GM21390 (cell line): ENCODE measurements at regions not wholly inside any gene's neighbourhood (a gene's known extent, or its start where the extent isn't known, plus 50 kb on each side); places are given as distances from the start of the nearest gene placed in this dataset.
"Not testable (repeated sequence)": the region's sequence is repeated elsewhere in the genome, so short reads cannot be mapped to it uniquely, and the experiment has no call there.

Experiments
- ATAC-seq: cut with Tn5 transposase; IDR thresholded peaks from one replicate; pipeline ENCODE4 v1.9.1; 2021; ENCODE audit not compliant: unreplicated experiment

DNA sequence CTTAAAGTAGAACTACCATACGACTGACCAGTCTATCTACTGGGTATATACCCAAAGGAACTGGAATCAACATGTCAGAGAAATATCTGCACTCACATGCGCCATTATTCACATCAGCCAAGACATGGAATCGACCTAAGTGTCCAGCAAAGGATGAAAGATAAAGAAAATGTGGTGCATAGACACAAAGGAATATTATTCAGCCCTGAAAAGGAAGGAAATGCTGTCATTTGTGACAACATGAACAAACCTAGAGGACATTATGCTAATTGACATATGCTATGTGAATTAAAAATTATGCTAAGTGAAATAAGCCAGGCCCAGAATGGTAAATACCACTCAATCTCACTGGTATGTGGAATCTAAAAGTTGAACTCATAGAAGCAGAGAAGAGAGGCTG lies 123.7 kb downstream of the KLF6 start:
- no peak for ATAC-seq

GRCh38 chr10:3660753-3661152 lies 124.3 kb downstream of the KLF6 start:
- no peak for ATAC-seq

- no peak for ATAC-seq
Observed at GRCh38 chr10:3659203-3659917, 125.6 kb downstream of the KLF6 start.

DNA sequence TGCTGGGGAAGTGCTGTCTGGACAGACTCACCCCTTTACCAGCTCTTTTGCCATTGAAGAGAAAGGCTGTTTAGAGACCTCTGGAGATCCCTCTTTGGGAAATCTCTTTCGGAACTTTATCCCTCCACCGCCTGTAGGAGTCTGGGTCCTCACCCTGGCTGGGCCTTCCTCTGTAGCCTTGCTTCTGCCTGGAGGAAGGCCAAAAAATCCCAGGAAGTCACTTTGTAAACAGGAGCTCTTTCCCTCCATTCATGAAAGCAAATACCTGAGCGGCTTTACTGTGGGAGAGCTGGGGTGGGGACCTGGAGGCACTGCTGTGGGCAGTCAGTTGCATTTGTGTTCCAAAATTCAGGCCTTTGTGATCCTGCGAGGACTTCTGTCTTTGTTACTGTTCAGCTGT lies 126.2 kb downstream of the KLF6 start:
- no peak for ATAC-seq

- no peak for ATAC-seq
Observed at GRCh38 chr10:3656214-3656613, 128.8 kb downstream of the KLF6 start.

- ATAC-seq = no peak
Observed at GRCh38 chr10:3655528-3655927, 129.5 kb downstream of the KLF6 start.

DNA sequence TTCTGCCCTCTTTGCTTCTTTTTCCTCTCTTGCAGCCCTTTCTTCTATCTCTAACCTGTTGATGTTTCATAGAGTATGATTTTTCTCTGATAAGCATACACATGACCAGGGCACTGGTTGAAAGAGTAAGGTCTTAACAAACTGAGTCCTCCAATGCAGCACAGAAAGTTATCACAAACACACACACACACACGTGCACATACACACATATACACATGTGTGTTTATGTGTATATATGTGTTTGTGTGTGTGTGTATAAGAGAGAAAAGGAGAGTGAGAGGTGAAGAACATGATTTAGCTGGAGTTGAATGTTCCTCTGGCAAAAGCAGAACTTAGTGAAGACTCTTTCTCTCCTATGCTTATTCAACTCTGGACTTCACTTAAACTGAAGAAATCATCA lies 130.0 kb downstream of the KLF6 start:
- ATAC-seq = no peak

GRCh38 chr10:3654496-3654895 lies 130.5 kb downstream of the KLF6 start:
- ATAC-seq = no peak

- ATAC-seq = not testable (repeated sequence)
Observed at GRCh38 chr10:3653303-3653702, 131.7 kb downstream of the KLF6 start.

- ATAC-seq = no peak
Observed at GRCh38 chr10:3652886-3653285, 132.1 kb downstream of the KLF6 start.

DNA sequence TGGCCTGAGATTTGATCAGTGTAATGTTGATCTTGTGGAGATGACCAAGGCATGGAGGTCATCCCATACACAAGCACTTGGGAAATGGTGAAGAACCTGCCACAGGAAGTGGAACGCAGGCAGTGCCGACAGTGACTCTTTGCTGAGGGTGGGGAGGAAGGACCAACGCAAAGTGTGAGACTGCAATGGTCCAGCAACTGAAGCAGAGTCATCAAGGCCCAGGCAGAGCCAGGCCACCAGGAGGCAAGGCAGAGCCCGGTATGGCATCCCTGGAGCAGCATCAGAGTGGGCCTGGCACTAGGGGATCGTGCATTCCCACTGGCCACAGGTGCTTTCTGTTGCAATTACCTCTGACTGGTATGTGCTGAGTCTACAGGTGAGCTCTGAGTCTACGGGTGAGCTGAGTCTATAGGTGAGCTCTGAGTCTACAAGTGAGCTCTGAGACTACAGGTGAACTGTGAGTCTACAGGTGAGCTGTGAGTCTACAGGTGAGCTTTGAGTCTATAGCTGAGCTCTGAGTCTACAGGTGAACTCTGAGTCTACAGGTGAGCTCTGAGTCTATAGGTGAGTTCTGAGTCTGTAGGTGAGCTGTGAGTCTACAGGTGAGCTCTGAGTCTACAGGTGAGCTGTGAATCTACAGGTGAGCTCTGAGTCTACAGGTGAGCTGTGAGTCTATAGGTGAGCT lies 132.9 kb downstream of the KLF6 start:
- no peak for ATAC-seq

- no peak for ATAC-seq
Observed at GRCh38 chr10:3648576-3648975, 136.4 kb downstream of the KLF6 start.

DNA sequence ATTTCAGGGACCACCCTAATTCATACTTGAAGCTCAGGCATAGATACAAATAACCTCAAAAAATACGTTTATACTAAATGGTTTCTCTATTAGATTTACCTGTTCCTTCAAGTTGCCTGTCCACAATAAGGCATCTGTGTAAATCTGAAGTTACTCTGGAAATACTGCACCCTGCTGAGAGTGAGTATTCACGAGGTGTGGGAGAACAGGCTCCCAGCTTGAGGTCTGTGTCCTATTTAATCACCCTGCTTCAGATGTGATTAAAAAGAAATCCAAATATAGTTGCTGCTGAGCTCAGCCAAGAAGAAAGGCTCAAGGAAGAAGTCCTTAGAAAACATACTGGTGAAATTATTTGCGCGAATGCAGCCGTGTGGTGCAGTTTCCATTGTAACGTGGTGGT lies 136.8 kb downstream of the KLF6 start:
- no peak for ATAC-seq

DNA sequence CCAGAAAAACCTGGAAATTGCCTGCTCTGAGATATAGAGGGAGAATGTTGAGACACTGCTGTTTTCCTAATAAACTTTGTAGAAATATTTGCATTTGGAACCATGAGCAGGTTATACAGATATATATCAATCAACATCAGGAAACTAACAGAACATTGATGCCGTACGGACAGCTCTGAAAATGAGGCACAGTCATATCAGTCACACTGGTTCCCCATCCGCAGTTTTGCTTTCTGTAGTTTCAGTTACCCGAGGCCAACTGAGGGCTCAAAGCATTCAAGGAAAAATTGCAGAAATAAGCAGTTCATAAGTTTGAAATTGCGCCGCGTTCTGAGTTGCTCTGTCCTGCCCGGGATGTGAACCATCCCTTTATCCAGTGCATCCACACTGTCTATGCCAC lies 137.9 kb downstream of the KLF6 start:
- ATAC-seq = no peak

- no peak for ATAC-seq
Observed at GRCh38 chr10:3645406-3645805, 139.6 kb downstream of the KLF6 start.

- no peak for ATAC-seq
Observed at GRCh38 chr10:3640816-3641215, 144.2 kb downstream of the KLF6 start.

DNA sequence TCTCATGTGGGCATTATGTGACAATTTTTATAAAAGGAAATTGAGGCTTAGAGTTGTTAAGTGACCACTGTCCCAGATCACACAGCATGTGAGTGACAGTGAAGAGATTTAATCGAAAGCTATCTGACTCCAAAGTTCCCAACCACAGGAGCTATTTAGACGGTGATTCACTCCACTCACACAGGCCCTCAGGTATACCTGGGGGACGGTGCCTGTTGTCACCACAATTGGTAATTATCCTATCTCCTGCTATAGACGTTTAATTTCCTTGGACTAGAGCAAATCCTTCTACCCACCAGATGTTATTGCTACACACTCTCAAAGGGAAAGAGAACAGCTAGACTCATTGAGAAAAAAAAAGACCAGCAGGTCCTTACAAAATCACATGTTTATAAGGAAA lies 145.5 kb downstream of the KLF6 start:
- no peak for ATAC-seq

- no peak for ATAC-seq
Observed at GRCh38 chr10:3636356-3637181, 148.4 kb downstream of the KLF6 start.

DNA sequence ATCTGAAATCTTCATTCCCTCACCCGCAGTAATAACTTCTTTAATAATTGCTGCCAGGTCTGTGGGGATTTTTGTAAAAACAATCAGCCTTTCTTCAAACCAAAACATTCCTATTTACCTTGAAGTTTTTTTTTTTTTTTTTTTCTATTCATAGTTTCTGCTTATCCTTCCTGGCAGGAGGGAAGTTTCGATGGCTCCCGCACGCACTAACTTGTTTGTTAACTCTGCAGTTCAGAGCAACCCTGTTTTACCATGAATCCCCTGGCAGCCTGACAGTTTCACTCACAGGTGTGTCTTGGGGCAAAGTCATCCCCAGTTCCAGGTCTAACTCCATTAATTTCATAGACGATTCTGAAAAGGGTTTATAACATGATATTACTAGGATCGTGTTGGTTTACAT lies 149.3 kb downstream of the KLF6 start:
- ATAC-seq = no peak

DNA sequence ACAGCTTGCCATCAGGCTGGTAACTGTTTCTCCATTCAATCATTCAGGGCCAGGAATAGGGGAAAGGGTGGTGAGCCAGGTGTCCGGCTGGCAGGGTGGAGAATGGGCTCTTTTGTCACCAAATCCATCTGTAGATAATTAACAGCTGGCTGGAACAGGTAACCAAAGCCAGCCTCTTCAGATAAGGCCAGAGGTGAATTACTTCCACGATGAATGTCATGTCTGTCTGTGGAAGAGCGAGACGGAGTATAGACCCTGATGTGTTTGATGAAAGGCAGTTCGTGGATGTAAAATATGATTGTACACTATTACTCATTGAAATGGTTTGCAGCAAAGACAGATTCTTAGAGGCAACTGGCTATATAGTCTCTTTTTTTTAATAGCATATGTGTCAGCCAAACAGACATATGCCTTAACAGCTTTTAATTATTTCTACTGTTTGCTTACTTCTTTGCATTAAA lies 149.8 kb downstream of the KLF6 start:
- ATAC-seq = no peak

- ATAC-seq = not testable (repeated sequence)
Observed at GRCh38 chr10:3634646-3635045, 150.4 kb downstream of the KLF6 start.
